ENCODE measurements at regions not wholly inside any gene's neighbourhood (a gene's known extent, or its start where the extent isn't known, plus 50 kb on each side); places are given as distances from the start of the nearest gene placed in this dataset.

GRCh38 chr13:86581706-86582105, 782.5 kb upstream of the SLITRK6 start:
- no peak for TF ChIP-seq SUZ12 (IDR thresholded peaks at IDR 0.05)
- TF ChIP-seq FOXM1 (IDR thresholded peaks at IDR 0.05; ENCODE audit: borderline replicate concordance): no peak
- no peak for TF ChIP-seq FOXA1 (IDR thresholded peaks at IDR 0.05)
- TF ChIP-seq BHLHE40 (IDR thresholded peaks at IDR 0.05; ENCODE audit: borderline replicate concordance): no peak
- TF ChIP-seq ELF4 (IDR thresholded peaks at IDR 0.05): no peak
- no peak for TF ChIP-seq NFRKB (IDR thresholded peaks at IDR 0.05)
- no peak for TF ChIP-seq TARDBP (IDR thresholded peaks at IDR 0.05)
- TF ChIP-seq FOXK2 (IDR thresholded peaks at IDR 0.05): no peak
- TF ChIP-seq SP1 (IDR thresholded peaks at IDR 0.05): no peak
